ENCODE measurements at regions not wholly inside any gene's neighbourhood (a gene's known extent, or its start where the extent isn't known, plus 50 kb on each side); places are given as distances from the start of the nearest gene placed in this dataset.

DNA sequence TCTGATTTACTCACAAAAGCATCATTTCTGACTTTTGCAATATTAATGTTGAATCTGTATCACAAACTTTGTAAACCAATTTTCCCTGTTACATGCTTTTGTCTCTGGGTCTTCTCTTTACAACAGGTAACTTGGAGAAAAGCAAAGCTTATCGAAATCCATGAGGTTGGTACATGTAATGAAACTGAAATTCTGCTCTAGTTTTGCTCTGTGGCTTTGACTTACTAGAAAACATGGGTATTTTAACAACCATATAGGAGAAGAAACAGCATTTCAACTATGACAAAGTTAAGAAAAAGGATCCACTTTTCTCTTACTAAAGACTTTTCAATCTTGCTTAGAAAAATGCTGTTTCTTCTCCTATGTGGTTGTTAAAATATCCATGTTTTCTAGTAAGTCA is 645.8 kb downstream of the STIM2 start:
- DNase-seq (ENCODE audit: low spot score), result no peak

DNA sequence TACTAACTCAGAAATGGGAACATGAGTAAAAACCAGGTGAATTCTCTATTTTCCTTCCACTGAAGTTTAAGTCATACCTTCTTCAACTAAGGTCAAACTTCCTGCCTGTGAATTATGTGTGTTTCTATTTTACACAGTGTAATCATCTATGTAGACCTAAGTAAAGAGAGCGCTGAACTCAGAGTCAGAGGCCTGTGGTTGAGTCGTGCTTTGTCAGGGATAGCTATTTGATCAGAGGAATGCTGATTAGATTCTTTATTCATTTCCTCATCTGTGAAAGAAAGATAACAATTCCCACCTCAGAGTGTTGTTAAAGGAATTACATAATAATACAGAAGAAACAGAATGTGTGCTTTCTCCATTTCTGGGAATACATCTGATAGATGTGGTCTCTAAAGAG is 654.1 kb downstream of the STIM2 start:
- no peak for DNase-seq (ENCODE audit: low spot score)

DNA sequence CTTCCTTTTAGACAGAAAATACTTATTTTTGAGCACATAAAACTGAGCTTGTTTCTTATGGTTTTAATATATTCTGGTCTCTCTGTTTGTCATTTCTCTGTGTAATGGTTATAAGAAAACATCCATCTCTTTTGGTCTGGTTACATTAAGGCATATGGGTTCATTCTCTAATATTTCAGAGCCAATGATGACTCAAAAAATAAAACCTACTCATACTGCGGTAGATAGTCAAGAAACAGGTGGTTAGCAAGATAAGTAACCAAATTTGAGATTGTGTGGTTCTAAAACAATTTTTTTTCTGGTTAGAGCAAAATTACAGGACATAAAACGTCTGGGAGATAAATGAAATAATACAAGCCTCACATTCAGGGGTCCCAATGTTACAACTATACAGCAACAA is 654.5 kb downstream of the STIM2 start:
- no peak for DNase-seq (ENCODE audit: low spot score)

DNA sequence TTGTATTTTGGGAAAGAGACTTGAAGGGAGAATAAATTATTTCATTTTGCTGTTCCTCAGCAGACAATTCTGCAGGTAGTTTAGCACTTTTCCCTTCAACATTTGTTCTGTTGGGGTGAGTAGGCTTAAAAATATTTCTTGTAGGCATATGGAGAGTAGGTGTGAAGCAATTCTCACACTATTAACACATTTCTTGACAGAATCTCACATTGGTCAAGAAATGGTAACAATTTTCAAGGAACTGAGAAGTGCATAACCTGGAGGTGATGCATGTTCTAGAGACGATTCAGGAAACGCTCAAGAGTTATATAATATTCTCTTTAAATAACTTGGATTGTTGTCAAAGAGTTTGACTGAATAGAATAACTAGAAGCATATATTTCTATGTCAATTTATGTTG is 658.2 kb downstream of the STIM2 start:
- DNase-seq (ENCODE audit: low spot score), result no peak

DNA sequence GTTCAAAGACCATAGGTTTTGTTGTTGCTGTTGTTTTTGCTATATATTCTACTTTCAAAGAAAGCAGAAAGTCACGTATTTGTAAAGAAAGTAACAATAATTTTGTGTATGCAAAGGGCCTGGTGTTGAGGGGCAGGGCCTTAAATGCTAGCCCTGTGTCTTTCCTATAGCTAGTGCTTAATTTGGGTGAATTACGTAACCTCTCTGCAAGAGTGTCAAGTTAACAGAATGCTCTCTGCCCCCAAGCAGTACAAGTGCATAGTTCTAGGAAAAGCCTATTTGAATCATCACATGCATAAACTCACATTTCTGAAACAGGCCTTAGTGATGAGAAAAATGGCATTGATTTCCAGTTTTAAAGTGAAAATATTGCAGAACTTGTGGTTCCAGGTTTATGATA is 663.6 kb downstream of the STIM2 start:
- no peak for DNase-seq (ENCODE audit: low spot score)

DNA sequence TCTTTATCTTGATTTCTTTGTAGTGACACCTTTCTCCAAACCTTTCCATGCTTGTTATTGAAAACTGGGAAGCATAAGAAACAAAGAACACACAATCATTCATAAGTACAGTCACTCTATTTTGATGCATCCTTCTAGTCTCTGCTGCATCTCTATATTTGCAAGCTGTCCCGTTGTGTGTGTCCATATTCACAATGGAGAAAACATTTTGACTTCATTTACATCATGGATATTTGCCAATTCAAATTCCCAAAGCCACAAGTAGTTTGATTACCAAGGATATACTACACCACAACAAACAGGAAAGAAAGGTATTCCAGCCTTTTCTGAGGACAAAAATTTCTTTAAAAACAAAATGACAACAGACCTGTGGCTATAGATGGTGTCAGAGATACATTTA is 673.8 kb downstream of the STIM2 start:
- DNase-seq (ENCODE audit: low spot score), result no peak

DNA sequence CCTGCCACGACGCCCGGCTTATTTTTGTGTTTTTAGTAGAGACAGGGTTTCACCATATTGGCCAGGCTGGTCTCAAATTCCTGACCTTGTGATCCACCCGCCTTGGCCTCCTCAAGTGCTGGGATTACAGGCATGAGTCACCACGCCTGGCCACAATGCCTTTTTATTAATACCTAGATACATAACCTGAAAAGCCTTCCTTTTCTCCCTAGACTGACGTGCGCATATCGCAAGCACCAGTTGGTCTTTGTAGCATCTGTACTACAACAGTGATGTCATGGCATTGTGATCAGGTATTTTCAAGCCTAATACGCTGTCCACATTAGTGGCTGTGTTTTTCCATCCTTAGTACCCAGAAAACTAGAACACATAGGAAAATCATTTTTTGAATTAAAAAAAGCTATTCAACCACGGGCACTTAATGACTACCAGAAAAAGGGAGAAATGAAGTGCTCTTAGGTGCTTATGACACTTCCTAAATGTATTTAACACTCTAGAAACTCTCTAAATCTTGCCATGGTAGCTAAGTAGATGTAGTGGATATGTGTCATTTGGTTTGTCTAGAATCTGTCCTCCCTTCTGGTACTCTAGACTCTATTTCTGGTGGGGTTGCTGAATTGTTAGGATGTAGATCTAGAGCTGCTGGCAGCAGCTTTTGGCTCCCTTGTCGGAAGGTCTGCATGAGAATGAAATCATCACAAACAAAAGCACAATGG is 707.8 kb downstream of the STIM2 start:
- no peak for DNase-seq (ENCODE audit: low spot score)

DNA sequence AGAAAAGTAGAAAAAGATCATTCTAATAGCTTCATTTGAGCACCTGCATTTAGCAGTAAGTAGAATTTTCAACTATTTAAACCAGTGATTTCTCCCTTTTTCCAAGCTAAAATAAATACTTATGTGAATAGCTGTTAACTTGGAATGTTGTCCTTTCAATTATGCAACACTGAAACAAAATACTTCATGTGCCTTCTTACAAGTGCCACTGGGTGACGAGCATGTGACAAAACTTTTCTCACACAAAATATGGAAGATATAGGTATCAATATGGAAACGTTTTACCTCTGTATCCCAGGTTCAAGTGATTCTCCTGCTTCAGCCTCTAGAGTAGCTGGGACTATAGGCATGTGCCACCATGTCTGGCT is 708.3 kb downstream of the STIM2 start:
- no peak for DNase-seq (ENCODE audit: low spot score)

DNA sequence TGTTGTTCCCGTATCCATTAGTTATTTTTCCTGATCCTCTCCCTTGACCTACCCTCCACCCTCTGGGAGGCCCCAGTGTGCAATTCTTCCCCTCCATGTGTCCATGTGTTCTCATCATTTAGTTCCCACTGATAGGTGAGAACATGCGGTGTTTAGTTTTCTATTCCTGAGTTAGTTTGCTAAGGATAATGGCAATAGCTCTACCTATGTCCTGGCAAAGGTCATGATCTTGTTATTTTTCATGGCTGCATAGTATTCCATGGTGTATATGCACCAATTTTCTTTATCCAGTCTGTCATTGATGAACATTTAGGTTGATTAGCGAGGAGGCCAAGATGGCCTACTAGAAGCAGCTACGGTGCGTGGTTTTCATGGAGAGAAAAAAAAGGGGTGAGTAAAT is 714.1 kb downstream of the STIM2 start:
- no peak for DNase-seq (ENCODE audit: low spot score)

DNA sequence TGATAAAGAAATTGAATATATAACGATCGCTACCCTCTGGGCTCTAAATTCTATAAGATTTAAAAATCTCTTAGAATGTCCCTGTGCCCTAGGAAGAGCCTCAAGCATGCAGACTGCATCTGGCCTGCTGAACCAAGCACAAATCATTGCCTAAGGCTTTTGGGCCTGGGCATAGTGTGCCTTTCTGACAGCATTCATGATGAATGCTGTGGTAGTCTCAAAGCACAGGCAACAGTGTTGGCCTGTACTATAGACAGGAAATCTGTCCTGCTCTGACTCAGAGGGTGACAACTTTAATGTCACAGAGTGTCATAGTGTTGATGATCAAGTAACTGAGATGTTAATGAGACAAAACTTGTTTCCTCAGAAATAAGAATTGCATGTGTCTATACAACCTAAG is 717.3 kb downstream of the STIM2 start:
- DNase-seq (ENCODE audit: low spot score), result no peak

DNA sequence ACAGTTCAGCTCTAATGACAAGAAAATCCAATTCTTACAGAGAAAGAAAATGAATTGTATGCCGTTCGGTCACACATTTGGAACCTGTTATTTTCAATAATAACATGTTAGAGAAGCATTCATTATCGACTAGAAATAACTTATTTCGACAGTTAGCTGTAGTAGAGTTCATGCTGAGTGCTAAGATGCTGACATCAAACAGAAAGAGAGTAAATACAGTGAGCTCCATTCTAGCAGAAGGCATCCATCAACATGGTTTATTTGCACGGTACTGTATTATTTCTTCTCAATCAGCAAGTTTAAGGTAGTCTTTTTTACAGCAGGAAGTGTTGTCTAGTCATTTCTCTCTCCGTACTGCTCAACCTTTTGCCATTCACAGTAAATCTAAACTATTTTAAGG is 732.1 kb downstream of the STIM2 start:
- DNase-seq (ENCODE audit: low spot score), result no peak

DNA sequence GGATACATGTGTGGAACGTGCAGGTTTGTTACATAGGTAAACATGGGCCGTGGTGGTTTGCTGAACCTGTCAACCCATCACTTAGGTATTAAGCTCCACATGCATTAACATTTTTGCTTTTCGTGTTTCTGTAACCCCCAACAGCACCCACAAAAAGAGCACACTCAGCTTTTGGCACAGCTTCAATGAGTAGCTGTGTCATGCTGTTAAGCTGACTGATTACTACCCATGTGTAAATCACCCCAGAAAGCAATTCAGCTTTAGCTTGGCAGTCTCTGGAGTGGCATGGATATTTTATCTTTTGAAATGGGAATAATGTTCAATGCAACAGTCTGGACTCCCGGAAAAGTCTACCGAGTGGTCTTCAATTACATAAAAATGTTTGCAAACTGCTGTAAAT is 734.3 kb downstream of the STIM2 start:
- no peak for DNase-seq (ENCODE audit: low spot score)

DNA sequence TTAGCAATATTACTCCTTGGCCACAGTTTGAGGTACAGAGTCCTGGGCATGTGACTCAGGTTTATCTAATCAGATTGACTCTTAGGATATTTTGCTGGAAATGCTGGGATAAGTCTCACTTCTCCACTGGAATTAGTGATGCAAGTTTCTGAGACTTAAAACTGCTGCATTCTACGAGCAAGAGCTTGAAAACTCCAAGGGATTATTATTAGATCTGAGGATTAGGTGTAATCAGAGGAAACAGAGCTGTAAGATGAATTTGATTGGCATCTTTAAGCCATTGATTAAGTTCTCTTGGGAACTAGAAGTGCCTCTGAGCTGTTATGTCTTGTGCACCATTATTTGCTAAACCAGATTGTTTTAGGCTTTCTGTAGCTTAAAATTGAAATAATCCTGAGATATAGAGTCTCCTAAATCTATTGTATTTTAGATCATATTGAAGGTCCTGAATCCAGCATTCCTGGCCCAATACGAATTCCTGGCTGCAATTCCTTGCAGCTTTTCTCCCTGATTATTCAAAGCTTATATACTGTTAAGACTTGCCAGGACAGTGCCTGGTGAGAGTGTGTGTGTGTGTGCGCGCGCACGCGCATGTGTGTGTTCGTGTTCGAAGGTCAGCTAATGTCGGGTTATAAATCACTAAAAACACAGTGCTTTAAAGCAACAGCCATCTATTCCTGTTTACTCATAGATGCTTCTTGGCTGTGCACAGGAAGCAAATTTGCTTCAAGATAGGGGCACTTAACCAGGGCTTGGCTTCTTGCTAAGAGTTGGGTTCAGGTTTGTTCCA is 735.1 kb downstream of the STIM2 start:
- DNase-seq (ENCODE audit: low spot score), result no peak

DNA sequence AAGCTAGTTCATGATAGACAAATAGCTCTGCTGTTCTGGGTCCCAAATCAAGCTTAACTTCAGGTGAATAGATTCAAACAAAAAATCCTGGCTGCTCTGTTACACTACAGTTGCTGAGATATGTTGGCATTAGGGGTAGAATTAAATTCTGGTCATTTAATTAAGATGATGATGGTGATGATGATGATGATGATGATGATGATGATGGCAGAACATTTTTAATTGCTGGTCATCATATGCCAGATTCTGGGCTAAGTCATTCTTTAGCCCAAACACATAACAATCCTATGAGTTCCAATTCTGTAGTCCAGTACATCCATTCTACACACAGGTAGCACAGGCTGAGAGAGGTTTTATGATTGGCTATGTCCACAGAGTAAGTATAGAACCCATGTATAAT is 741.5 kb downstream of the STIM2 start:
- no peak for DNase-seq (ENCODE audit: low spot score)

DNA sequence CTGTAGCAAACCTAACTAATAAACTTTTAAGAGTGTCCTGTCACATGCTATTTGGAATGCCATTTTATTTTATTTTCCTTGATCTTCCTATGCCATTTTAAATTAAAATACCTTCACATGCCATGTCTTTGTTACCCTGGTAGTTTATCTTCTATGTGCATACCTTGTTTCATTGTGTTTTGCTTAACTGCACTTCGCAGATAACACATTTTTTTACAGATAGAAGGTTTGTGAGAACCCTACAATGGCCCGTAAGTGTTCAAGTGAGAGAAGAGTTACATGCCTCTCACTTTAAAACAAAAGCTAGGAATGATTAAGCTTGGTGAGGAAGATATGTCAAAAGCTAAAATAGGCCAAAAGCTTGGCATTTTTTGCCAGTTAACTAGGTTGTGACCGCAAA is 744.1 kb downstream of the STIM2 start:
- DNase-seq (ENCODE audit: low spot score), result no peak

DNA sequence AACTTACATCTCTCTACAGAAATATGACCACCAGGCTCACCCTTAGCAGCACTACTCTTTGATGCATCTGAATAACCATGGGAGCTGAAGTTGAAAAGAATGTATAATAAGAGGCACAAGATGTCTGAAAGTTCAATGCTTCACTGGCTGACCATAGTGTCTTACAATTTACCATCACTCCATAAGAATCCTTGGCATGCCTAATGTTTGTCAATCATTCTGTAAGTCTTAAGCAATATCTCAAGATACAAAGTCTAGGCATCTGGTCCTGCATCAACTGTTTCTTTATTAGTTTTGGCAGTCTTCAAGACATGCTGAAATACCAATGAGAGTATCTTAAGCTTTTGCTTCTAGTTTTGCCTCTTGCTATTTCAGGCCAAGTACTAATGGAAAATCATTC is 755.5 kb downstream of the STIM2 start:
- DNase-seq (ENCODE audit: low spot score), result no peak

DNA sequence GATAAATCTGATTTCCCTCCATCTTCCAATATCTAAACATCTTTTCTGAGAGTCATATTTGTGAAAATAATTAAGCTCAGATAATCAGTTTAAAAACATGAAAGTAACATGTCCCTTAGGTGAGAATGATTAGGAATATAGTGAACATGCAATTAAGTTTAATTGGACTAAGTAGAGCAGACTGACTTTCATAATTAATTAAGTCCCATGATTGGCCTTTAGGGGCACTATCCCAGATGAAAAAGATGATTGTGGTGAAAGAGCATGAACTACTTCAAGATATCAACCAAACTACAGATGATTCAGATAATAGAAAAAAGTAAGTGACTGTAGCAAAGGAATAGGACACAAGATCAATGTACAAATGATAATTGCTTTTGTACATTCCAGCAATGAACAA is 758.8 kb downstream of the STIM2 start:
- DNase-seq (ENCODE audit: low spot score), result no peak

DNA sequence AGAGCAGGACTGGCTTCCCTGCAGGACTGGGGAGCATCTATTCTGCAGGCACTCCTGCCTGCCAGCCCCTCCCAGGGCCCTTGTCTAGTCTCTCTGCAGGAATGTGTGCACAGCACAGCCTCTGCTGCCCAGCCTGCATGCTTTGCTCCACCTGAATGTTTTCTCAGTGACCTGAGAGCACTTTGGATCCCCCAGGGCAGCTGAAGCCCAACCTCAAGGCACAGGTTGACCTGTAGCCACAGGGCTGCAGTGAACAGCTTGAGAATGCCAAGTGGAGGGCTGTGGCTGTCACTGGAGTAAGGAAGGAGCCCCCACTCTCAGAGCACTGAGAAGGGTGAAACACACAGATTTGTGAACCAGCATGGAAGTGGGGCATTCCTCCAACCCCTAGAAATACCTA is 760.2 kb downstream of the STIM2 start:
- no peak for DNase-seq (ENCODE audit: low spot score)

DNA sequence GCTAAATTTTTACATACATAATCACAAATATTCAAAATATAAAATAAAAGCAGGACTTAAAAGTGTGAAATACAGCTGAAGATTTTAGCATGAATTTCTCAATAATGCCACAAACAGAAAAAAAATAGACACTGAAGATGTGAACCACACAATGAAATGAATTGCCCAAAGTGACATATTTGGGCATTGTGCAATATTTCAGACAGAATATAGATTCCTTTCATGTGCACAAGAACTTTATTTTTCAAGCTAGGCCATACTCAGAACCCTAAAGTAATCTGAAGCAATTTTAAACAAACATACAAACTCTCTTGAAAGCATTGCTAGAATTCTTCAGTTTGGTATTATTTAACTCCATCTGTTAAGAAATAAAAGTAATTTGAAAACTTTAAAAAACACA is 764.1 kb downstream of the STIM2 start:
- no peak for DNase-seq (ENCODE audit: low spot score)

DNA sequence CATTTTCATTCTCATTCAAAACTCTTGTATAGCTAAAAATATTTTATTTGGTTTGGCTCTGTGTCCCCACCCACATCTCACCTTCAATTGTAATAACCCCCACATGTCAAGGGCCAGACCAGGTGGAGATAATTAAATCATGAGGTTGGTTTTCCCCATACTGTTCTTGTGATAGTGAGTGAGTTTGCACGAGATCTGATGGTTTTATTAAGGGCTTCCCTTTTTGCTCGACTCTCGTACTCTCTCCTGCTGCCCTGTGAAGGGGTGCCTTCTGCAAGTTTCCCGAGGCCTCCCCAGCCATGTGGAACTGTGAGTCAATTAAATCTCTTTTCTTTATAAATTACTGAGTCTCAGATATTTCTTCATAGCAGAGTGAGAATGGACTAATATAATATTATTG is 768.0 kb downstream of the STIM2 start:
- DNase-seq (ENCODE audit: low spot score), result no peak

DNA sequence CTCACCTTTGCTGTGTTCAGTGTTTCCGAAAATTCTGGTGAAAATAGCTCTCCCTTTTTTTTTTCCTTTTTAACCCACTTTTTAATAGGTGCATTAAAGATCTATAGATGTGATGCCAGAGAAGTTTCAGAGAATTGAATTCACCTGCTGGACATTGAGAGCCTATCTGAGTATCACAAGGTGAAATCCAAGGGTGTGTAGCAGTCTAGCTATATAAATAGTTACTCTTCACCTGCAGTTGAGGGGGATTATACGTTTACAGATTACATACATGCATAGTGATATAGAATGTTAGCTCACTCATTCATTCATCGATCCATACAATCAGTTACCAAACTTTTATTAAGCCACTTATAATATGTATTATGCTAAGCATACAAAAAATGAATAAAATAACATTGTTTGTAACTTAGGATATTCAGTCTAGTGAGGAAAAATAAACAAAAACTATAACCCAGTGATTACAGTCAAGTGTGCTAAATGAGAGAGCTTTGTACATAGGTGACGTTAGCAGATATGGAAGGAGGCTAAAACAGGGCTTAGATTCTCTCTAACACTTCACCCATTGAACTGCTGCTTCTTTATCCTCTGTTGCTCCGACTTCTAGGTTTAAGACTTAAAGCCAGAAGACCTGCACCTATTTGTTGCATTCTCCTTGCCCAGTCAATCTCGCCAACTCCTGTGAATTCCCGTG is 769.0 kb downstream of the STIM2 start:
- DNase-seq (ENCODE audit: low spot score), result no peak

DNA sequence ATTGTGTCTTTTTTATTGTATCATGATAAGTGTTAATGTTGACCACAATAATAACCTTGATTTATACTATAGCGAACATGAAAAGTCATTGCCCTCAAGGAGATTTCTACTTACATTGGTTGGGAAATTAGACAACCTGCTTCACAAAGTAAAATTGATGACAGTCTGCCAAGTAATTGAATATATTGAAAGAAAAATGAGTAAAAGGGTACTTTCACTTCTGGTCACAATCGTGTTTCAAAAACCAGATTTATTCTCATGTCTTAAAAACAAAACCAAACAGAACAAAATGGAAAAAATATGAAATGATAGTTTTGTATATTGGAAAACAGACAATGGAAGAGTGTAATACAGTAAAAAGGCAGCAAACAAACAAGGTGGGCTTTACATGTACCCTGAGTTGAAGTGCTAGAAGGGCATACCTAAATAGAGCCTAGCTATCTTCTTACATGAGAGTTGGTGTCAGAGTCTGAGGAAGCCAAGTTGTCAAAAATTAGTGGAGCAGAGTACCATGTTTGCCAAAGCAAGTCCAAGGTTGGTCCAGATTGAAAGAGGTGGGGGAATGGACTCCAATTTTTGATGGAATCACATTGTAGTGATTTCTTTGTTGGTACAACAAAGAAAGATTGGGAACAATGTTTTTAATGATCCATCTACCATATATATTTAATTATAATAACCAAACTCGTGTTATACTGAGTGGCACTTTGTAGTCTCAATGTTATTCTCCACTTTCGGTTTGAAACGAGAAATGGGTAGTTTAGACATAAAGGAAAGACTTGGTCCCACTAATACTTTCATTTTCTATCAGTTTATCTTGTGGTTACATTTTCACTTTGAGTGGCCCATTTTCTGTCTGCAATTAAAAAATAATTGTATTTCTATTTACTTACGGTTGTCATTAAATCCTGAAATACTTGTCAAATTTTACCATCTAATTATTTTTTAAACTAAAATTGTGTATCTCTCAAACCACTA is 775.6 kb downstream of the STIM2 start:
- no peak for DNase-seq (ENCODE audit: low spot score)

Data from Ammon's horn (tissue), 1 donor.